Neuronal stem cell (in vitro differentiated cells): ENCODE measurements at regions not wholly inside any gene's neighbourhood (a gene's known extent, or its start where the extent isn't known, plus 50 kb on each side); places are given as distances from the start of the nearest gene placed in this dataset.

Experiments used
- DNase-seq: peaks from one replicate; pipeline ENCODE4 v3.0.0-alpha.2; 2013; ENCODE audit warnings: low spot score
- H2AFZ ChIP-seq: one replicate; pipeline ENCODE4 v1.6.1; 2013; ENCODE audit warnings: mild to moderate bottlenecking, low read length, inconsistent platforms
- H2AK5ac ChIP-seq: 2 replicates; pipeline ENCODE4 v1.6.1; 2013; ENCODE audit warnings: low read depth, mild to moderate bottlenecking, inconsistent platforms, low read length, moderate library complexity, mixed read lengths
- H2BK120ac ChIP-seq: 2 replicates; pipeline ENCODE4 v1.6.1; 2013; ENCODE audit warnings: low read depth, mild to moderate bottlenecking, inconsistent platforms, low read length, moderate library complexity, mixed read lengths
- H2BK12ac ChIP-seq: one replicate; pipeline ENCODE4 v1.6.1; 2013; ENCODE audit warnings: low read length, inconsistent platforms
- H2BK15ac ChIP-seq: 2 replicates; pipeline ENCODE4 v1.6.1; 2013; ENCODE audit warnings: mild to moderate bottlenecking, low read length, inconsistent platforms, mixed read lengths
- H2BK5ac ChIP-seq: one replicate; pipeline ENCODE4 v1.6.1; 2013; ENCODE audit warnings: inconsistent platforms, mild to moderate bottlenecking, low read length, moderate library complexity
- H3K14ac ChIP-seq: one replicate; pipeline ENCODE4 v1.6.1; 2013; ENCODE audit warnings: low read length, inconsistent platforms
- H3K18ac ChIP-seq: 2 replicates; pipeline ENCODE4 v1.6.1; 2013; ENCODE audit warnings: low read length, inconsistent platforms
- H3K23ac ChIP-seq: 2 replicates; pipeline ENCODE4 v1.6.1; 2013; ENCODE audit warnings: low read depth, mild to moderate bottlenecking, mixed read lengths, low read length, inconsistent platforms; ENCODE audit not compliant: poor library complexity
- H3K27ac ChIP-seq: replicated peaks from 3 replicates; pipeline ENCODE4 v1.5.1; 2013; ENCODE audit warnings: low read length, inconsistent platforms
- H3K27me3 ChIP-seq, 3 experiments: 2 replicates each; pipeline ENCODE4 v1.6.1; 2013; ENCODE audit warnings: low read length in 3 of 3, mild to moderate bottlenecking in 2 of 3, inconsistent platforms in 1 of 3, low read depth in 1 of 3, mixed read lengths in 1 of 3, moderate library complexity in 1 of 3; ENCODE audit not compliant: control insufficient read depth in 3 of 3, insufficient read depth in 3 of 3
- H3K36me3 ChIP-seq, 2 donors: replicated peaks in 1 of 2; 2 replicates each; pipeline ENCODE4 v1.6.1; 2013; ENCODE audit warnings: low read length in 2 of 2; ENCODE audit not compliant: control insufficient read depth in 2 of 2, insufficient read depth in 2 of 2
- H3K4ac ChIP-seq: 2 replicates; pipeline ENCODE4 v1.6.1; 2013; ENCODE audit warnings: inconsistent platforms, mild to moderate bottlenecking, low read length, moderate library complexity
- H3K4me1 ChIP-seq, 2 donors: 1 replicate in 1 of 2; 2 replicates in 1 of 2; pipeline ENCODE4 v1.6.1; 2013; ENCODE audit warnings: low read length in 2 of 2, low read depth in 1 of 2; ENCODE audit not compliant: control insufficient read depth in 2 of 2, insufficient read depth in 1 of 2
- H3K4me2 ChIP-seq: one replicate; pipeline ENCODE4 v1.6.1; 2013; ENCODE audit warnings: mild to moderate bottlenecking, low read length, inconsistent platforms; ENCODE audit not compliant: insufficient read depth, poor library complexity, severe bottlenecking
- H3K4me3 ChIP-seq, 2 donors: 2 replicates each; pipeline ENCODE4 v1.5.1; 2013; ENCODE audit warnings: low read length in 2 of 2, mild to moderate bottlenecking in 2 of 2, inconsistent platforms in 1 of 2, moderate library complexity in 1 of 2
- H3K79me1 ChIP-seq: one replicate; pipeline ENCODE4 v1.6.1; 2013; ENCODE audit warnings: low read depth, mild to moderate bottlenecking, inconsistent platforms, low read length, moderate library complexity
- H3K9ac ChIP-seq: one replicate; pipeline ENCODE4 v1.6.1; 2013; ENCODE audit warnings: mild to moderate bottlenecking, low read depth, low read length, inconsistent platforms; ENCODE audit not compliant: poor library complexity
- H3K9me3 ChIP-seq, 2 donors: replicated peaks in 1 of 2; 2 replicates each; pipeline versions ENCODE3 to v1.6.1; 2013; ENCODE audit warnings: low read length in 2 of 2, mild to moderate bottlenecking in 2 of 2, inconsistent platforms in 1 of 2, low read depth in 1 of 2, mixed read lengths in 1 of 2, moderate library complexity in 1 of 2; ENCODE audit not compliant: control insufficient read depth in 2 of 2, insufficient read depth in 1 of 2
- H4K8ac ChIP-seq: one replicate; pipeline ENCODE4 v1.6.1; 2013; ENCODE audit warnings: low read depth, mild to moderate bottlenecking, inconsistent platforms, low read length, moderate library complexity
- H4K91ac ChIP-seq: one replicate; pipeline ENCODE4 v1.6.1; 2013; ENCODE audit warnings: low read length, low read depth, mild to moderate bottlenecking, inconsistent platforms; ENCODE audit not compliant: poor library complexity
- WGBS, 2 donors: extraction: QIAGEN DNeasy Blood & Tissue Kit; methylation state at CpG; one replicate each; pipeline ENCODE4 v1.1.7; 2013; ENCODE audit warnings: missing lambda C conversion rate in 2 of 2, mixed read lengths in 1 of 2; ENCODE audit not compliant: insufficient read length in 2 of 2, insufficient replicate concordance in 1 of 2; ENCODE audit errors: extremely low coverage in 2 of 2; 5-methylcytosine and 5-hydroxymethylcytosine counted together

GRCh38 chr5:42963412-42963811 is 76.7 kb downstream of the ANXA2R start:
- Histone ChIP-seq H4K8ac (no peak overlapping the region), H3K9ac (no peak overlapping the region), H2BK120ac (no peak overlapping the region), H3K23ac (no peak overlapping the region), H3K14ac (no peak overlapping the region), H2BK15ac (no peak overlapping the region), H3K27ac (no peak overlapping the region), H3K18ac (no peak overlapping the region), H3K4me3 (no peak overlapping the region), H3K27me3 (peaks cover 0 to 4% (median 0%) of the 10 kb centered on the region in 3 experiments), H2AK5ac (no peak overlapping the region), H2BK5ac (no peak overlapping the region), H2AFZ (no peak overlapping the region), H3K4me1 (no peaks in the 10 kb centered on the region), H3K9me3 (no peaks in the 10 kb centered on the region), H3K4me2 (no peak overlapping the region), H3K79me1 (no peaks in the 10 kb centered on the region), H3K36me3 (no peaks in the 10 kb centered on the region), H4K91ac (no peak overlapping the region), H3K4ac (no peak overlapping the region), H2BK12ac (no peak overlapping the region)
- DNase-seq: no peak
- no CpG with 5 or more reads among the region's 1 CpG for WGBS, 2 donors

- WGBS, 2 donors: no CpG with 5 or more reads among the region's 2 CpGs
- H3K4me3 ChIP-seq: no peak overlapping the region
- H3K4me2 ChIP-seq: no peak overlapping the region
- H3K27ac ChIP-seq: no peak overlapping the region
- H3K36me3 ChIP-seq: no peaks in the 10 kb centered on the region
- peaks cover 0 to 10% (median 0%) of the 10 kb centered on the region in 3 experiments for H3K27me3 ChIP-seq
- H3K9me3 ChIP-seq: no peaks in the 10 kb centered on the region
- H2AK5ac ChIP-seq: no peak overlapping the region
- H3K4ac ChIP-seq: no peak overlapping the region
- no peak overlapping the region for H3K18ac ChIP-seq
- H2AFZ ChIP-seq: no peak overlapping the region
- no peak overlapping the region for H2BK15ac ChIP-seq
- no peak overlapping the region for H4K8ac ChIP-seq
- DNase-seq: no peak
- no peak overlapping the region for H3K9ac ChIP-seq
- H3K23ac ChIP-seq: no peak overlapping the region
- no peak overlapping the region for H4K91ac ChIP-seq
- no peak overlapping the region for H2BK5ac ChIP-seq
- no peaks in the 10 kb centered on the region for H3K4me1 ChIP-seq
- no peak overlapping the region for H3K14ac ChIP-seq
- H2BK12ac ChIP-seq: no peak overlapping the region
- H3K79me1 ChIP-seq: no peaks in the 10 kb centered on the region
- H2BK120ac ChIP-seq: no peak overlapping the region
Measured at GRCh38 chr5:42962124-42962523, 78.0 kb downstream of the ANXA2R start.

GRCh38 chr5:42960506-42960905 is 79.6 kb downstream of the ANXA2R start:
- H3K9me3 ChIP-seq: no peaks in the 10 kb centered on the region
- no peak overlapping the region for H3K23ac ChIP-seq
- H2BK12ac ChIP-seq: no peak overlapping the region
- H3K9ac ChIP-seq: no peak overlapping the region
- H4K8ac ChIP-seq: no peak overlapping the region
- H2AK5ac ChIP-seq: no peak overlapping the region
- no peak overlapping the region for H3K4ac ChIP-seq
- H3K27me3 ChIP-seq: peaks cover 0 to 10% (median 0%) of the 10 kb centered on the region in 3 experiments
- no peak overlapping the region for H4K91ac ChIP-seq
- H3K14ac ChIP-seq: no peak overlapping the region
- no peak overlapping the region for H3K27ac ChIP-seq
- no peaks in the 10 kb centered on the region for H3K4me1 ChIP-seq
- no peak overlapping the region for H2AFZ ChIP-seq
- H3K4me2 ChIP-seq: no peak overlapping the region
- H2BK5ac ChIP-seq: no peak overlapping the region
- no peak overlapping the region for H3K4me3 ChIP-seq
- DNase-seq: no peak
- no peak overlapping the region for H2BK120ac ChIP-seq
- no CpG with 5 or more reads among the region's 2 CpGs for WGBS, 2 donors
- H3K79me1 ChIP-seq: no peaks in the 10 kb centered on the region
- no peaks in the 10 kb centered on the region for H3K36me3 ChIP-seq
- no peak overlapping the region for H3K18ac ChIP-seq
- H2BK15ac ChIP-seq: no peak overlapping the region

GRCh38 chr5:42956551-42956950 is 83.6 kb downstream of the ANXA2R start:
- H3K4me2 ChIP-seq: no peak overlapping the region
- no peak overlapping the region for H3K4ac ChIP-seq
- H3K9ac ChIP-seq: no peak overlapping the region
- no peak overlapping the region for H2AFZ ChIP-seq
- H3K27ac ChIP-seq: no peak overlapping the region
- no peak overlapping the region for H2BK12ac ChIP-seq
- H3K27me3 ChIP-seq: peaks cover 0 to 10% (median 0%) of the 10 kb centered on the region in 3 experiments
- H3K4me3 ChIP-seq: no peak overlapping the region
- no peak overlapping the region for H4K8ac ChIP-seq
- no peak overlapping the region for H4K91ac ChIP-seq
- H2BK5ac ChIP-seq: no peak overlapping the region
- no peak for DNase-seq
- H2AK5ac ChIP-seq: no peak overlapping the region
- no peaks in the 10 kb centered on the region for H3K36me3 ChIP-seq
- no peak overlapping the region for H3K23ac ChIP-seq
- no CpG with 5 or more reads among the region's 2 CpGs for WGBS, 2 donors
- H3K9me3 ChIP-seq: peaks cover 0 to 2% of the 10 kb centered on the region in 2 donors
- H2BK15ac ChIP-seq: no peak overlapping the region
- H3K18ac ChIP-seq: no peak overlapping the region
- no peaks in the 10 kb centered on the region for H3K4me1 ChIP-seq
- H3K79me1 ChIP-seq: no peaks in the 10 kb centered on the region
- no peak overlapping the region for H2BK120ac ChIP-seq
- no peak overlapping the region for H3K14ac ChIP-seq
